MM.1S (cell line): ENCODE measurements at regions not wholly inside any gene's neighbourhood (a gene's known extent, or its start where the extent isn't known, plus 50 kb on each side); places are given as distances from the start of the nearest gene placed in this dataset.

Experiments
- CTCF ChIP-seq: fragments of 300-600 bp; sonication (generic); IDR thresholded peaks from 2 replicates; pipeline ENCODE4 v1.5.1; 2016; ENCODE audit warnings: antibody characterized with exemption, low read length, mixed read lengths
- EZH2 ChIP-seq: fragments of 300-600 bp; sonication (generic); optimal IDR thresholded peaks from 2 replicates; pipeline ENCODE3; 2017; ENCODE audit warnings: low read depth, mild to moderate bottlenecking, antibody characterized with exemption, low read length, mixed read lengths
- EZH2phosphoT487 ChIP-seq: fragments of 300-600 bp; sonication (generic); IDR thresholded peaks from 2 replicates; pipeline ENCODE4 v1.6.1; 2018; ENCODE audit warnings: antibody characterized with exemption, low read length

GRCh38 chr5:147956842-147957223 lies 50.5 kb upstream of the C5orf46 start:
- TF ChIP-seq CTCF: no peak
- TF ChIP-seq EZH2phosphoT487: no peak
- TF ChIP-seq EZH2: no peak
